Osteocyte (in vitro differentiated cells): ENCODE measurements at regions not wholly inside any gene's neighbourhood (a gene's known extent, or its start where the extent isn't known, plus 50 kb on each side); places are given as distances from the start of the nearest gene placed in this dataset.

ENCODE experiments used
- DNase-seq: peaks from one replicate; pipeline ENCODE4 v3.0.0; 2021; ENCODE audit warnings: mixed read lengths; ENCODE audit not compliant: unreplicated experiment; ENCODE audit errors: extremely low spot score
- H3K27ac Mint-ChIP-seq: one replicate; pipeline ENCODE4 v1.8.0; 2021; ENCODE audit warnings: mild to moderate bottlenecking, mixed read lengths; ENCODE audit not compliant: unreplicated experiment
- H3K27me3 Mint-ChIP-seq: one replicate; pipeline ENCODE4 v1.8.0; 2021; ENCODE audit warnings: mixed read lengths; ENCODE audit not compliant: unreplicated experiment
- H3K36me3 Mint-ChIP-seq: one replicate; pipeline ENCODE4 v1.8.0; 2021; ENCODE audit warnings: mixed read lengths; ENCODE audit not compliant: unreplicated experiment
- H3K4me1 Mint-ChIP-seq: one replicate; pipeline ENCODE4 v1.8.0; 2021; ENCODE audit warnings: mixed read lengths; ENCODE audit not compliant: unreplicated experiment
- H3K4me3 Mint-ChIP-seq: one replicate; pipeline ENCODE4 v1.8.0; 2021; ENCODE audit warnings: mild to moderate bottlenecking, moderate library complexity, mixed read lengths; ENCODE audit not compliant: unreplicated experiment
- H3K9me3 Mint-ChIP-seq: one replicate; pipeline ENCODE4 v1.8.0; 2021; ENCODE audit warnings: mixed read lengths; ENCODE audit not compliant: unreplicated experiment
- CTCF ChIP-seq: fragments of 200-600 bp; sonication (generic); IDR thresholded peaks from 2 replicates; pipeline ENCODE4 v1.5.0; 2021; ENCODE audit warnings: antibody characterized with exemption, mild to moderate bottlenecking, moderate library complexity

- no peak overlapping the region for H3K4me3 Mint-ChIP-seq
- DNase-seq, result no peak
- H3K27ac Mint-ChIP-seq, result no peak overlapping the region
- H3K9me3 Mint-ChIP-seq, result no peaks in the 10 kb centered on the region
- TF ChIP-seq CTCF, result no peak
- H3K4me1 Mint-ChIP-seq, result no peaks in the 10 kb centered on the region
- peaks cover 68% of the 10 kb centered on the region for H3K27me3 Mint-ChIP-seq
- peaks cover 3% of the 10 kb centered on the region for H3K36me3 Mint-ChIP-seq
Measured at GRCh38 chr2:109070290-109070689, 58.7 kb upstream of the SH3RF3 start.

GRCh38 chr2:109069331-109070194 is 59.4 kb upstream of the SH3RF3 start:
- H3K27ac Mint-ChIP-seq, result no peak overlapping the region

GRCh38 chr2:109068811-109069210 is 60.2 kb upstream of the SH3RF3 start:
- DNase-seq, result no peak
- H3K4me1 Mint-ChIP-seq, result no peaks in the 10 kb centered on the region
- peaks cover 75% of the 10 kb centered on the region for H3K27me3 Mint-ChIP-seq
- H3K36me3 Mint-ChIP-seq, result peaks cover 3% of the 10 kb centered on the region
- H3K27ac Mint-ChIP-seq, result no peak overlapping the region
- TF ChIP-seq CTCF, result no peak
- H3K9me3 Mint-ChIP-seq, result no peaks in the 10 kb centered on the region
- H3K4me3 Mint-ChIP-seq, result no peak overlapping the region

More at GRCh38 chr2:109069331-109070194, 59.4 kb upstream of the SH3RF3 start:
- no peaks in the 10 kb centered on the region for H3K9me3 Mint-ChIP-seq
- H3K4me3 Mint-ChIP-seq, result no peak overlapping the region
- peaks cover 71% of the 10 kb centered on the region for H3K27me3 Mint-ChIP-seq
- DNase-seq, result no peak
- H3K36me3 Mint-ChIP-seq, result peaks cover 3% of the 10 kb centered on the region
- TF ChIP-seq CTCF, result no peak
- no peaks in the 10 kb centered on the region for H3K4me1 Mint-ChIP-seq

- TF ChIP-seq CTCF, result no peak
- no peaks in the 10 kb centered on the region for H3K4me1 Mint-ChIP-seq
- H3K36me3 Mint-ChIP-seq, result peaks cover under 1% of the 10 kb centered on the region
- no peak overlapping the region for H3K4me3 Mint-ChIP-seq
- H3K9me3 Mint-ChIP-seq, result no peaks in the 10 kb centered on the region
- no peak overlapping the region for H3K27ac Mint-ChIP-seq
- peaks cover 74% of the 10 kb centered on the region for H3K27me3 Mint-ChIP-seq
- peak; percentile 62 for DNase-seq
Measured at GRCh38 chr2:109067631-109068125, 61.3 kb upstream of the SH3RF3 start.

GRCh38 chr2:109066917-109067597 is 61.9 kb upstream of the SH3RF3 start:
- DNase-seq, result peak; percentile 48
- Mint-ChIP-seq H3K9me3 (no peaks in the 10 kb centered on the region), H3K36me3 (no peaks in the 10 kb centered on the region), H3K27ac (no peak overlapping the region), H3K4me3 (no peak overlapping the region), H3K4me1 (no peaks in the 10 kb centered on the region), H3K27me3 (peaks cover 70% of the 10 kb centered on the region)
- TF ChIP-seq CTCF, result no peak
